Astrocyte (in vitro differentiated cells and primary cell): ENCODE measurements at regions not wholly inside any gene's neighbourhood (a gene's known extent, or its start where the extent isn't known, plus 50 kb on each side); places are given as distances from the start of the nearest gene placed in this dataset.

Source experiments
- DNase-seq: peaks from one replicate; pipeline ENCODE4 v3.0.0-alpha.2; 2010; ENCODE audit warnings: low read depth
- FAIRE-seq: peaks from 2 replicates; lab custom pipeline; 2011; peaks lifted over from hg19 to GRCh38; lab: Jason Lieb, UNC
- H2AFZ ChIP-seq: 2 replicates; pipeline ENCODE4 v1.6.0; 2012; ENCODE audit warnings: low read depth, low read length, inconsistent platforms
- H3K27ac ChIP-seq: 2 replicates; pipeline ENCODE4 v1.5.1; 2011; ENCODE audit warnings: low read depth, low read length, inconsistent platforms
- H3K27me3 ChIP-seq: 2 replicates; pipeline ENCODE4 v1.6.0; 2011; ENCODE audit warnings: low read length, inconsistent platforms; ENCODE audit not compliant: insufficient read depth
- H3K36me3 ChIP-seq: 2 replicates; pipeline ENCODE4 v1.5.1; 2011; ENCODE audit warnings: low read length, inconsistent platforms; ENCODE audit not compliant: insufficient read depth
- H3K4me1 ChIP-seq: 2 replicates; pipeline ENCODE4 v1.5.1; 2011; ENCODE audit warnings: low read length, inconsistent platforms; ENCODE audit not compliant: insufficient read depth
- H3K4me2 ChIP-seq: 2 replicates; pipeline ENCODE4 v1.6.0; 2012; ENCODE audit warnings: low read length, inconsistent platforms
- H3K4me3 ChIP-seq: 2 replicates; pipeline ENCODE4 v1.5.1; 2011; ENCODE audit warnings: low read depth, mild to moderate bottlenecking, low read length, inconsistent platforms; ENCODE audit not compliant: insufficient read depth
- H3K79me2 ChIP-seq: 2 replicates; pipeline ENCODE4 v1.6.0; 2012; ENCODE audit warnings: mild to moderate bottlenecking, low read length, inconsistent platforms; ENCODE audit not compliant: insufficient read depth
- H3K9ac ChIP-seq: 2 replicates; pipeline ENCODE4 v1.6.0; 2012; ENCODE audit warnings: mild to moderate bottlenecking, low read length, inconsistent platforms
- H3K9me3 ChIP-seq: 2 replicates; pipeline ENCODE4 v1.5.1; 2012; ENCODE audit warnings: low read depth, mild to moderate bottlenecking, low read length, inconsistent platforms; ENCODE audit not compliant: insufficient read depth
- H4K20me1 ChIP-seq: 2 replicates; pipeline ENCODE4 v1.6.0; 2012; ENCODE audit warnings: low read length, inconsistent platforms; ENCODE audit not compliant: insufficient read depth
- H3K27ac Mint-ChIP-seq: one replicate; pipeline ENCODE4 v1.8.0; 2021; ENCODE audit warnings: mild to moderate bottlenecking, mixed read lengths; ENCODE audit not compliant: unreplicated experiment
- H3K27me3 Mint-ChIP-seq: one replicate; pipeline ENCODE4 v1.8.0; 2021; ENCODE audit warnings: low read depth, mixed read lengths; ENCODE audit not compliant: unreplicated experiment
- H3K36me3 Mint-ChIP-seq: one replicate; pipeline ENCODE4 v1.8.0; 2021; ENCODE audit warnings: low read depth, mixed read lengths; ENCODE audit not compliant: unreplicated experiment
- H3K4me1 Mint-ChIP-seq: one replicate; pipeline ENCODE4 v1.8.0; 2021; ENCODE audit warnings: low read depth, mixed read lengths; ENCODE audit not compliant: unreplicated experiment
- H3K4me3 Mint-ChIP-seq: one replicate; pipeline ENCODE4 v1.8.0; 2021; ENCODE audit warnings: mild to moderate bottlenecking, moderate library complexity, mixed read lengths; ENCODE audit not compliant: unreplicated experiment
- H3K9me3 Mint-ChIP-seq: one replicate; pipeline ENCODE4 v1.8.0; 2021; ENCODE audit warnings: mild to moderate bottlenecking, mixed read lengths; ENCODE audit not compliant: unreplicated experiment
- CTCF ChIP-seq: IDR thresholded peaks from 2 replicates; pipeline ENCODE4 v1.5.1; 2011; ENCODE audit warnings: low read depth, mild to moderate bottlenecking, inconsistent platforms, low read length, moderate library complexity; ENCODE audit not compliant: insufficient read depth
- EZH2 ChIP-seq: IDR thresholded peaks from 2 replicates; pipeline ENCODE4 v1.6.1; 2012; ENCODE audit warnings: mild to moderate bottlenecking, low read length, inconsistent platforms; ENCODE audit not compliant: insufficient read depth

- Histone ChIP-seq H3K4me2 (no peak overlapping the region), H4K20me1 (no peaks in the 10 kb centered on the region), H3K4me3 (no peak overlapping the region), H3K79me2 (no peaks in the 10 kb centered on the region), H3K9me3 (peaks cover 19% of the 10 kb centered on the region), H3K27ac (no peak overlapping the region), H3K9ac (no peak overlapping the region), H3K27me3 (no peaks in the 10 kb centered on the region), H3K4me1 (no peaks in the 10 kb centered on the region), H2AFZ (no peak overlapping the region), H3K36me3 (no peaks in the 10 kb centered on the region)
- Mint-ChIP-seq H3K9me3 (peaks cover 12% of the 10 kb centered on the region), H3K36me3 (no peaks in the 10 kb centered on the region), H3K4me3 (no peak overlapping the region), H3K27me3 (peaks cover 34% of the 10 kb centered on the region), H3K4me1 (no peaks in the 10 kb centered on the region), H3K27ac (no peak overlapping the region)
- DNase-seq, result no peak
- FAIRE-seq, result no peak
- TF ChIP-seq EZH2 (no peak), CTCF (no peak)
These were observed 224.6 kb upstream of the PPP2R2D start for GRCh38 chr10:131676046-131676799.

GRCh38 chr10:131676800-131677421 is 223.9 kb upstream of the PPP2R2D start:
- Mint-ChIP-seq H3K4me3 (no peak overlapping the region), H3K27ac (no peak overlapping the region), H3K36me3 (no peaks in the 10 kb centered on the region), H3K4me1 (no peaks in the 10 kb centered on the region), H3K27me3 (peaks cover 37% of the 10 kb centered on the region), H3K9me3 (peaks cover 8% of the 10 kb centered on the region)
- Histone ChIP-seq H3K4me3 (no peak overlapping the region), H3K27me3 (no peaks in the 10 kb centered on the region), H3K4me2 (no peak overlapping the region), H3K79me2 (no peaks in the 10 kb centered on the region), H3K4me1 (no peaks in the 10 kb centered on the region), H3K9ac (no peak overlapping the region), H3K27ac (no peak overlapping the region), H3K9me3 (peaks cover 18% of the 10 kb centered on the region), H2AFZ (no peak overlapping the region), H4K20me1 (no peaks in the 10 kb centered on the region), H3K36me3 (no peaks in the 10 kb centered on the region)
- no peak for TF ChIP-seq CTCF
- DNase-seq, result no peak
- no peak for FAIRE-seq

- no peak for FAIRE-seq
- Histone ChIP-seq H3K27ac (no peak overlapping the region), H3K9ac (no peak overlapping the region), H3K9me3 (peaks cover 17% of the 10 kb centered on the region), H4K20me1 (no peaks in the 10 kb centered on the region), H3K4me3 (no peak overlapping the region), H3K36me3 (no peaks in the 10 kb centered on the region), H3K79me2 (no peaks in the 10 kb centered on the region), H3K27me3 (no peaks in the 10 kb centered on the region), H3K4me2 (no peak overlapping the region), H3K4me1 (no peaks in the 10 kb centered on the region), H2AFZ (no peak overlapping the region)
- no peak for DNase-seq
- H3K27ac Mint-ChIP-seq, result no peak overlapping the region
- no peaks in the 10 kb centered on the region for H3K36me3 Mint-ChIP-seq
- H3K9me3 Mint-ChIP-seq, result peaks cover 6% of the 10 kb centered on the region
- TF ChIP-seq CTCF, result no peak
- no peak for TF ChIP-seq EZH2
- H3K4me3 Mint-ChIP-seq, result no peak overlapping the region
- H3K27me3 Mint-ChIP-seq, result peaks cover 40% of the 10 kb centered on the region
- H3K4me1 Mint-ChIP-seq, result no peaks in the 10 kb centered on the region
These were observed 223.1 kb upstream of the PPP2R2D start for GRCh38 chr10:131677671-131678070.
